C1 segment of cervical spinal cord (tissue), 14 donors: ENCODE measurements at regions not wholly inside any gene's neighbourhood (a gene's known extent, or its start where the extent isn't known, plus 50 kb on each side); places are given as distances from the start of the nearest gene placed in this dataset.

Experiments
- DNase-seq, 14 donors: peaks; one replicate each; lab custom pipeline; 2025; lab: John Stamatoyannopoulos, UW

DNA sequence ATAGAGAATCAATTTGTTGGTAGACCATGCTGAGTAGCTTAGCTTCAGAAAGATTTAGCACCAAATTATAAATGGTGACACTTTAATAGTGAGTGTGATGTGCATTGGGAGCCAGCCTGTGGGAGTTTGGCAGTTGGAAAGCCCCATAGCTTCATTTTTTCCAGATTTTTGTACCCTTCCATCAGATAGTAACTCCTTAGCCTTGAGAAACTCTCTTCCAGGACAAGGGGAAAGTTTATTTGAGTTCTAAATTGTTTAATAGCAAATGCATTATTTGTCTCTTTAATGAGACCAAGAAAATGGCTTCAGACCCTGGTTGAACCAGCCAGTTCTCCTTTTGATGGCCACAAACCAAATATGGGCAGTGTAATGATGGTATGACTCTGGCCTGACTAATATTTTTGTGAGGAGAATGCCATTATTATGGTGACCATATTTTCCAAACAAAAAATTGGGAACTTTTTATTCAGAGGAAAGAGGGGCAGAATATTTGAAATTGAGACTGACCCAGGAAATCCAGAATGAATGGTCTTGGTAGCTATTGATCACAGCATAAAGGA lies 49.8 kb downstream of the PLCE1 start:
- DNase-seq, result no peak

DNA sequence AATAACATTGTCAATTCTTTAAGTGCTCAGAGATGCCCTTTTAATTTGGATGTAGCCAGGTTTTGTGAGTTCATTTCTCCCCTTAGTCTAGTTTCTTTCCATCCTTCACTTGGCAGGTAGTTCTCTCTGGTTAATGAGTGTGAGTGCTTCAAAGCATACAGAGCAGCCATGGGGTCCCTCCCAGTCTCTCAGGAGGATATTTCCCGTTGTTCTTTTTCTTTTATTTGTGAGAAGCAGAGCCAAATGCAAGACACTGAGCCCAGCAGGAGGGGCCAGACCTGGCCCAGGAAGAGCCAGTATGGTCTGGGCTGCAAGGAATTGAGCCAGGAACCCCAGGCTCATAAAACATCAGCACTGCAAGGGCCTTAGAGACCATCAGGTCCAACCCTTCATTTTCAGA lies 52.4 kb downstream of the PLCE1 start:
- DNase-seq, result no peak

DNA sequence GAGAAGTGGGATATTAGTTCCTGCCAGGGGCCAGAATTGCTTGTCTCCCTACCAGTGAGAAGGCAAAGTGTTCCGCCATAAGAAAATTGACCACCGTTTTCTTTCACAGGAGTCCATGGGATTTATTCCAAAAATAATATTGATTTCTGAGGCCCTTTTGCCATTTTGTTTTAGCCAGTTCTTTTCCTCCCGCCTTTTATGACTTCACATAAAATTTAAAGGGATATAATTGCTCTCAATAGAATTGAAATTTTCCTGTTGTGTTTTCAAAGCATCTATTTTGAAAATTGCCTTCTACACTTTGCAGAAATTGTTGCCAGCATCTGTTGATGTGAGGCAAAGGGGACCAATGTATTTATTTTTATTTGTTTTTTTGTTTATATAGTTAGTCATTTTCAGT lies 53.6 kb downstream of the PLCE1 start:
- DNase-seq, result no peak

- DNase-seq, result no peak
These were observed 56.2 kb downstream of the PLCE1 start for GRCh38 chr10:94049911-94050310.

GRCh38 chr10:94052281-94052680 lies 58.5 kb downstream of the PLCE1 start:
- no peak for DNase-seq

GRCh38 chr10:94052866-94053791 lies 59.4 kb downstream of the PLCE1 start:
- peak in 1 of 14 donors; percentile 7 for DNase-seq

DNA sequence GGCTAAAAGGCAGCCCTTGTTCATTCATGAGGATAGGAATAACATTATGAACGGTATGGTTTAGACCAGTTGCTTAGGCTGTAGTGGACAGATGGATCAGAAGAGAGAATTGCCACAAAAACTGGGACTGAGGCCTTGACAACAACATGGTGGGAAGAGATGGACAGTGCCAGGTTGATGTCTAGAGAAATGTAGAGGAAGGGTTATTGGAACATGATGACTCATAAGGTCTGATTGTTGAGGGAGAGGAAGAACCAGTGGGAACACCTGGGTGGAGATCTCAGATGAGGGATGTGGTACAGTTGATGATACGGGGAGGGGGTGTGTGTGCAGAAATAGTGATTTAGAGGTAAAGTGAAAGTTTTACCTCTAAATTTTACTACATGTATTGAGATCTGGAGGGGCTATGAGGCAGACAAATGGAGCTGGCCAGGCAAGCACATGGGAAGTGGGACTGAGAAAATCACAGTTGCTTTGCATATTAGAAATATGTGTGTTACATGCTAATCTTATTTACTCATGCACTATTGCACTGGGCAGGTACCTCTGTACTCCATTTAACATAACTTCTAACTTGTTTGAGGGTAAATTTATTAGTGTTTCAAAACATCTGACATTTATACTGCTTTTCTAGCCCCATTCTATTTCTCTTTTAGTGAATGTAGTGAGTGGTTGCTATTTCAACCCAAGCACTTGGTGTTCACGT lies 65.6 kb downstream of the PLCE1 start:
- no peak for DNase-seq

DNA sequence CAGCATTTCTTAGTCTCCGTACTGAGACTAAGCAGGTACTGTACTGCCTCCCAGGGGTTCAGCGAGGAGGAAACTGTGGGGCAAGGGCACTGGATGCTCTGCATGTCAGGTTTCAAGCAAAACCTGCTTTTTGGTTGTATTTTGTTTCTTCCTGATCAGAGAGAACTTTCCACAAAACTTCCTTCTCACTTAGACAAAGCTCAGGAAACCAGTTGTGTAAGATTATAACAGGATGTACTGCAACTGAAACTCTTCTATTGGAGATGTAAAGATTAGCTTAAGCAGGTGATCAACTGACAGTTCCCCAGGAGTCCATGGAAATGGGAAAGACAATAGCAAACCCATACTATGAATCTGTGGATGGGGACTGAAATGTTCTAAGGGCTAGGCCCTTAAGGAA lies 67.3 kb downstream of the PLCE1 start:
- no peak for DNase-seq

GRCh38 chr10:94062611-94063010 lies 68.9 kb downstream of the PLCE1 start:
- DNase-seq, result no peak

DNA sequence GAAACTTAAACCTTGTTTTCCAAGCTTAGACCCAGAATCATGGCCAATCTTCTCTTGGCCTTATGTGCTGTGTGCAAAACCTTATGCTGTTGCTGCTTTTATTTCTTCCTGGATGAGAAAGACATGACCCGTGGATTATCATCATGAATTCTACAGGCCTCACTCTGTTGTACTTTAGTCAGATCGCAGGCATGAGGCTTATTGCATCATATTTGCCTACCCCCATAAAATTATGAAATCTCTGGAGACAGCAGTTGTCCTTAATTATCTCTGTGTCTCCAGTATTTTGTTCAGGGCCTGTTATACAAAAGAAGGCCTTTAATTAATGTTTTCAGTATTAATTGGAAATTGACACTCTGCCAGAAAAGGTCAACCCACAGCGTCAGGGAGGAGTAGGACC lies 71.6 kb downstream of the PLCE1 start:
- DNase-seq, result no peak

GRCh38 chr10:94065787-94066186 lies 72.1 kb downstream of the PLCE1 start:
- DNase-seq, result no peak

GRCh38 chr10:94066411-94066810 lies 72.7 kb downstream of the PLCE1 start:
- no peak for DNase-seq

DNA sequence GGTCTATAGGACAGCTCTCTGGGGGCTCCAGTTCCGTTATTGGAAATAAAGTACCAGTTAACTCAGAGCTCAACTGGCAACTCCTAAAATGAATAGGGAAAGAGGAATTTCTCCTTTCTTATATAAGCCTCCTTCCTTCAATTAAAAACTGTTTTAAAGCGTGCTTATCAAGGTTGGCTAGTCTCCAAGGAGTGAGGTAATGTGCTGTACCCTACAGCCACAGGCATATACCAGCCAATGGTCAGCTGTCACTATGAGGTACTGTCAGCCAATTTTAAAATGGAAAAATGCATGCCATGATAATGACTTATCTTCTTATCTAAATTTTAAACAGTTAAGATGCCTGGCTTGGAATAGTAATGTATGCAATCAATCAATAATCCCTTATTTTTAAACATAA lies 76.2 kb downstream of the PLCE1 start:
- DNase-seq, result no peak

- DNase-seq, result no peak
These were observed 80.7 kb downstream of the PLCE1 start for GRCh38 chr10:94074462-94074861.

GRCh38 chr10:94075506-94075905 lies 81.8 kb downstream of the PLCE1 start:
- no peak for DNase-seq

GRCh38 chr10:94076325-94076841 lies 82.7 kb downstream of the PLCE1 start:
- no peak for DNase-seq

DNA sequence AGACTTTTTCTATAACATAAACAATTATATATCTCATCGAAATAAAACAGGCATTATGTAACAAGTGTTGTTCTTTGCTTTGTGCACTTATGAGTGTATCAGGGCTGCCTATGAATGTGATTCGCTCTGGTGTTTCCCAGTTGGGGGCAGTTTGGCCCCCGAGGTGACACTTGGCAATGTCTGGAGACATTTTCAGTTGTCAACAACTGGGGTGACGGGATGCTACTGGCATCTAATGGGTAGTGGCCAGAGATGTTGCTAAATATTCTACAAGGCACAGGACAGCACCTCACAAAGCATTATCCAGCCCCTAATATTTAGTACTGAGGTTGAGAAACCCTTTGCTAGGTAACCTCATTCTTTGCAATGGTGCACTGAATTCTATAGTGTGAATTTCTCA lies 83.3 kb downstream of the PLCE1 start:
- DNase-seq, result no peak

GRCh38 chr10:94080108-94080507 lies 86.4 kb downstream of the PLCE1 start:
- no peak for DNase-seq

GRCh38 chr10:94083662-94084265 lies 90.0 kb downstream of the PLCE1 start:
- DNase-seq, result no peak

- DNase-seq, result no peak
These were observed 90.6 kb downstream of the PLCE1 start for GRCh38 chr10:94084344-94084743.

- DNase-seq, result no peak
These were observed 91.6 kb downstream of the PLCE1 start for GRCh38 chr10:94085288-94085687.
